CD4-positive, alpha-beta T cell treated with Interleukin-10 for 1 hour (primary cell): ENCODE measurements at regions not wholly inside any gene's neighbourhood (a gene's known extent, or its start where the extent isn't known, plus 50 kb on each side); places are given as distances from the start of the nearest gene placed in this dataset.

Source experiments
- DNase-seq: peaks from one replicate; pipeline ENCODE4 v3.0.0-alpha.2; 2020

DNA sequence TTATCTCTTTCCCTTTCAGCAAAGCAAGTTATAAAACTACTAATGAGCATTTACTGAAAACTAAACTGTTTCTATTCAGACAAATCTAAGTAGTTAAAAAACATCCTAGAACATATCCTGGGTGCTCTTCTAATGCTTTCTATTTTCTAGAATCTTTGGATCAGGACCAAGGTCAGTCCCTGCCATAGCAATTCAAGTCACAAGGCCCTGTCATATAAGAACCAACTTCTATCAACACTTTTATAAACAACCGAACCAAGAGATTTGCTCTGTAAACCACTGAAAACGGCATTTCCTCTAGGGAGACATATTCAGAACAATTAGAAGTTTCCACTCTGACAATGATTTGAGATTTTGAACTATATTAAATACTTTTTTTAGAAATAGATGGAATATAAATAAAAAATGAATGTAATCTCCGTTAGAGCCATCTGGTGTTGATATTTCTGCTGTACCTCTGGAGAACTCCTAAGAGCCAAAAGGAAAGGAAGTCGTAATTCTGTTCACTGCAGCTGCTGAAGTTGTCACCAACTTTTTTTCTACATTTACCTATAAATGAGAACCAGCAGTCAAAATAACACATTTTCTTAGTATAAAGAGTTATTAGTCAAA lies 51.4 kb upstream of the LGSN start:
- DNase-seq = no peak

DNA sequence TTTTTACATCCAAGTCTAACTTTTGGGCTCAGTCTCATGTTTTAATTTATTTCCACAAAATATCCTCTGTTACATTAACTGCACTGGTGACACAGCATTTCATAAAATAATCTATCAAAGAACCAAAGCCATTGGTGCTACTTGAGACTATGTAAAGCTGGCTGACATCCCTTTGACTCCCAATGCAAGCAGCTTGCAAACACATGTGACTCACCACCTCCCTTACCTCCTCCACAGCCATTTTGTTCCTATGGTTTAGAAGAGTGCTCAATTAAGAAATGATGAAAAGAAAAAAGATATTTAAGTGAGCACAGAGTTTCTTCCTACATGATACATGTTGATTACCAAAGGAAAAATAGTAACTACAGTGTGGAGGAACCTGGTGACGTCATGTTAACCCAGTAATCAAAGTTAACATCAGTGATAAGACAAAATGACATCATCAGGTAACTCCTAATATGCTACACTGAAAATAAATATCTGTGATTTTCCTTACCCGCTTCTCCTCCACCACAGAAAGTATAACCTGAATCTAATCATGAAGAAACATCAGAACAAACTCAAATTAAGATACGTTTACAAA lies 53.3 kb upstream of the LGSN start:
- no peak for DNase-seq

DNA sequence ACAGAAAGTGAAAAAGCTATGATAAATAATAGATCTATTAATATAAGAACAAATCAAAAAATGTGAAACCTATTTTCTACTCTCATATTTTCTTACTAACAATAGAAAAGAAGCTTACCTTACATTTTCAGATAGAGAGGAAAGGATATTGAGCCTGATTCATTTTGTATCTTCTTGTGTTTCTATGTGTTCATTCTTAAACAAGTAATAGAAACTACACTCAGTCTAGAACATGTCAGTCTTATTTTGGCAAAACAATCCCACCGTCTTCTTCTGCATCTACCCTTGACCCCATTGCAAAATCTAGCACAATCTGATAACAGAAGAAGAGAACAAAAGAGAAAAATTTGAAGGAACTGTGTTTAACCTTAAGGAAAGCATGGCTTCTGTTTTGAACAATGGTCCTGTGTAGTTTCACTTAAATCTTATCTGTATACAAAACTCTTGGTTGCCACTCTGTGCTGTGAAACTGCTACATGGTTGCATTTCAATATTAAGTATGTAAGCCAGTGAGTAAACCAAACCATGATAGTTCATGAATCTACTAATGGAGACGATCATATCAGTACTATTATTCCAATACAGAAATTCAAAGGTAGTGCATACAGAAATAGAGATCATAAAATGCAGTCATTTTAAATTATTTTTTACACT lies 69.5 kb upstream of the LGSN start:
- no peak for DNase-seq

DNA sequence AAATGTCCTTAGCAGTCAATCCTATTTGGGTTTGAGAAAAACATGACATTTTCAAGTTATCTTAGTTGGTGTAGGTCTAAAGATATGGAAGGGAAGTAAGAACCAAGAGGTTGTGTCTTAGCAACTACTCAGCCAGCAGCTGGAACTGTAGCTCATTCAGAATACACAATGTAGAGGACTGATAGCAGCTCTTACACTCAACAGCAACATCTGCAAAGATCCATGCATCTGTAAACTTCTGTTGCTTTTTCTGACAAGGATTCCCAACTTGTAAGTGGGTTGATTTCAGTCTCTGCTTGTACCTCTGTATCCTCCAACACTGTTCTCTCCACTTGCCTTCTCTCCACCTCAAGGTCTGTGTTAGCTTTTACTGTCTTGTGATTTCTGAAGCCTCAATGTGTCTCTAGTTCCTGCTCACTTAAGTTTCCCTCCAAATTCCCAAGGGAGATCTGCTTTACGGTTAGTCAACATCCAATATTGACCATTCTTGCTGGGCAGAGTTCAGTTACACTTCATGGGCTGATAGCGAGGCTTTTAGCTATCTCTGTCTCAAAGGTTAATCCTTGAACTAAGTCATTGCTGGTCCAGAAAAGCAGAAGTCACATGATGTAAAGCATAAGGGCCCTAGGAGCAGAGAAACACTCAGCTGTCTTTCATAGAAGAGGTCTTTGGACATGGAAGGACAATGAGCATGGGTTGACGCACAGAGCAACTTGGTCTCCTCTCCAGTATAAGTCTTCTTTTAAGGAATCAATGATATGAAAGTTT lies 71.6 kb upstream of the LGSN start:
- no peak for DNase-seq

DNA sequence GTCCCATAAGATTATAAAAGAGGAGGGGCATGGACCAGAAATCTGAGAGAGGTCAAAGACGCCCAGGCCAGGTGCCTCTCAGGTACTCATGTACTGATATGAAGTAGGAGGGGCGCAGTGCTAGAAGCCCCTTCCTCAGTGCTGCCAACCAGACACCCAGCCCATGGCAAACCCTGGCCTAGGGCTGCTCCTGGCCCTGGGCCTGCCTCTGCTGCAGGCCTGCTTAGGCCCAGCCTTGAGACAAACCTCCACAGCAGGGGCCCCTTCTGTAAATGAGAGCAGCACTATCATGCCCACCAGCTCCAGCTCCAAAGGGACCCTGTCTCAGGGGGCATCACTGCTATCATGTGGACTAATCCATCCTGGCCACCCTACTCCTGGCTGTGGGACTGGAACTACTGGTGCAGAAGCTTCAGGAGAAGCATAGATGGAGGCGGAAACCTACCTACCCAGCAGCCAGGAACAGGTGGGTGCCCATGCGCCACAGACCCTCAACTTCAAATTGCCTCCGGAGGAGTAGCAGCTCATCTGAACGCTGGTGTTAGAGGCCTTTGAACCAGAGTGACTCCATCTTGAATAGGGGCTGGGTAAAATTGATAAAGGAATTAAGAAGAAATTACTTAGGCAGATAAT lies 72.4 kb upstream of the LGSN start:
- DNase-seq = no peak

DNA sequence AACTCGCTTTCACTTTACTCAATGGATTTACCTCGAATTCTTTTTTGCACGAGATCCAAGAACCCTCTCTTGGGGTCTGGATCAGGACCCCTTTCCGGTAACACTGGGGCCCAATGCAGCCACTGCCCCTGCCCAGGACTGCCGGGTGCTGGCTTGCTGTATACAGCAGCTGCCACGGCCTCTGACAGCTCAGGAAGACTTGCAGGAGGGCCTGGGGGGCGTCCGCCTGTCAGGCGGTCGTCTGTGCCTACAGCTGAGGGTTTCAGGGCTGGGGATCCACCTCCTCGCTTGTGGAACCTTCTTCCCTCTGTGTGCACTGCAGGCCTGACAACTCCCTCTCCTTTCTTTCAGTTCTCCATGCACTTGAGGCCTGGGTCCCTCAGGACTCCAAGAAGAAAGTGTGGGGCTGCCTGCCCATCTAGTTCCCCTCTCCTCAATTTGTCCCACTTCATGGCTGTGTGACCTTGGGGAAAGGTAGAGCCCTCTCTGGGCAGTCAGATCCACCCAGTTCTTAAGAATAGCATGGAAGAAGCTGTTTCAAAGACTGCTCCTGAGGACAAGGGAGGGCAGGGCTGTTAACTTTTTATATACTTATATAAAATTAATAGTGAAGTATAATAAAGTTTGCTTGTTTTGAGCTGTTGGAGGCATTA lies 75.0 kb upstream of the LGSN start:
- no peak for DNase-seq

DNA sequence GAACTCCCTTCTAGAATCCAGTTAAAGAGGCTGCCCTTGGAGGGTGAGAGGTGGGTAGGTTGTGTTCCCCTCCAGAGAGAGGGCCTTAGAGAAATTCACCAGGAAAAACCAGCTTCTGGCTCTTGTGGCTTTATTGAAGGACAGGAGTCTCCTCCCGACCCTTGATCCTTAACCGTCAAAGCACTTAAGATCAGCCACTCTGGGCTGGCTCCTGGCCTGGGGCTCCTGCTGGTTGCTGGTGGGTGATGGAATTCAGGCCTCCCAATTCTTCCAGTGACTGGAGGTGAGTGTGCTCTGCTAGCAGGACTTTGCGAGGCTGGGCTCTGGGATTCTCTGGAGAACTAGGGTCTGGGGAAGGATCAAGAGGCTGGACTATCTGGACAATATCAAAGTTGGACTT lies 75.6 kb upstream of the LGSN start:
- no peak for DNase-seq

DNA sequence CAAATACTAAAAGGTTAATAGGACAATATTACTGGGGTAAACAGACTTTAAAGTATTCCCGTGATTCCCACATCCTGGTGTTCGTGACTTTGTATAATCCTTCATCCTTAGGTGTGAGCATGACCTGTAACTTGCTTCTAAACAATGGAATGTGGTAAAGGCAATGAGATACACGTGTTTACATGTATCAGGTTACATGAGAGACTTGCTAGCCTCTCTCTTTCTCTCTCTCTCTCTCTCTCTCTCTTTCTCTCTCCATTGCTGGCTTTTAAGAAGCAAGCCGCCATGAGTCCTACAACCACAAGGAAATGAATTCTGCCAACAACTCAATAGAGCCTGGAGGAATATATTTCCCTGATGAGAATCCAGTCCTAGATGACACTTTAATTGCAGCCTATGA lies 83.9 kb upstream of the LGSN start:
- DNase-seq = no peak

DNA sequence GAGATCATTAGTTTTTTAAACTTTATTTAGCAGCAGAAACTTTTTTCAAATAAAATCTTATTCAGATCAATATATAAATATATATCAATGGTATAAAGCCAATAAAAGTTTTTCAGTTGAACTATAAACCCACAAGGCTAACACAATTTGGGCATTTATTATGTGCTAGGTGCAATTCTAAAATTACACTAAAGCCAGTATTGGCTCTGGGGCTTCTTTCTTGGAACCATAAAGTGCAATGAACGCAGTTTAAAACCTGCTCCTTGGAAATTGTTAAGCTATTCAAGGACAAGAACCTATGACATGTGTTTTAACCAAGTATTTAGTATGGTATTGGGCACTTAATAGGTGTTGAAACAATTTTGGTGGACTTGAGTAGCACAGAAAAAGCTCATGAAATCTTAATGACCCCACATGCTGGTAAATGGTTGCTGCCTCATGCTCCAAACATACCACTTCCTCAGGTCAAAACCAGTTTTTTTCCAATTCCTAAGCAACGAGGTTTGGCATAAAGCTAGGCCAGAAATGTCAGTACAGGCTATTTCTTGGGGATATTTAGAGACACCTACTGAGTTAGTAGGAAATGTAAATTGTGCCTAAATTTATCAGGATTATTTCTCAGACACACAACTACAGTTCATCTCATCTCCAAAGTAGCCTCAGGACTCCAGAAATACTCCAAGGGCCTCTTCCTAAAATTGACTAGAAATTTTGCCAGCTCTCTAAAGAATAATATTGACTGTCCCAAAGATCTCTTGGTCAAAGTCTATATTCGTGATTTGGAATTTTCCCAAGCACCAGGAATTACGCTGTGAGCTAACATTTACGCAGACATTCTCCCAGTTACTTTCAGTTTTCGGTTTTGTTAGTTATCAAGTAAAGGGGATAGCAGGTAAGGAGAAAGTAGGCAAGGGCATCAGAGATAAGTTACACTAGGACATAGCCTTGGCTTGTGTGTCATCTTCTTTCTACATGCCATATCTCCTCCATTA lies 90.9 kb upstream of the LGSN start:
- DNase-seq = no peak

DNA sequence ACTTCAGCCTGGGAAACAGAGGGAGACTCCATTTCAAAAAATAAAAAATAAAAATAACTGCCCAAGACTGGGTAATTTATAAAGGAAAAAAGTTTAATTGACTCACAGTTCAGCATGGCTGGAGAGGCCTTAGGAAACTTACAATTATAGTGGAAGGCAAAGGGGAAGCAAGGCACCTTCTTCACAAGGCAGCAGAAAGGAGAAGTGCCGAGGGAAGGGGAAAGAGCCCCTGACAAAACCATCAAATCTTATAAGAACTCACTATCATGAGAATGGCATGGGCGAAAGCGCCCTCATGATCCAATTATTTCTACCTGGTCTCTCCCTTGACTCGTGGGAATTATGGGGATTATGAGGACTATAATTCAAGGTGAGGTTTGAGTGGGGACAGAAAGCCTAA lies 95.5 kb upstream of the LGSN start:
- no peak for DNase-seq

DNA sequence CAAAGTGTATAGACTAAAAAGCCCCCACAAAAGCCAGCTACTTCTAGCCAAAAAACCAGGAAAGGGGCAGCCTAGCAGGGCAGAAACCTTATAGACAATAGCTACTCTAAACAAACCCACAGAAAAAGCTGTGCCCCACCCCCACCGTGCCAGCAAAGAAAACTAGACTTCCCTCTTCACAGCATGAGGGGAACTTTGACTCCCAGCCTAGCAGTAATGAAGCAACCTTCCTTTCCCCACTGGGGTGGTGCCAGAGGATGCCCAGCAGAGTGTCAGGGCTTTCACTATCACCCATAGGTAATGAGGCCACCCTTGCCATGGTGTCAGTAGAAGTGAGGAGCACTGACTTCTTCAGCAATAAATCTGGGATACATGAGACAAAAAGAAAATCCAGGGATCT lies 99.0 kb upstream of the LGSN start:
- DNase-seq = no peak

DNA sequence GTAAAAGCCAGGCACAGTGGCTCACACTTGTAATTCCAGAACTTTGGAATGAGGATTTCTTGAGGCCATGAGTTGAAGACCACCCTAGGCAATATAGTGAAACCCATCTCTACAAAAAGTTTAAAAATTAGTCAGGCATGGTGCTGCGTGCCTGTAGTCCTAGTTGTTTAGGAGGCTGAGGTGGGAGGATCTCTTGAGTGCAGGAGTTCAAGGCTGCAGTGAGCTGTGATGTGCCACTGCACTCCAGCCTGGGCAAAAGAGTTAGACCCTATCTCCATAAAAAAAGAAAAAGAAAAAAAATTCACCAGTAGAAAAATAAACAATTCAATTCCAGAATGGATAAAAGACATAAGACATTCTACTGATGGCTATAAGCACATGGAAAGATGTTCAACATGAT lies 104.9 kb upstream of the LGSN start:
- no peak for DNase-seq

DNA sequence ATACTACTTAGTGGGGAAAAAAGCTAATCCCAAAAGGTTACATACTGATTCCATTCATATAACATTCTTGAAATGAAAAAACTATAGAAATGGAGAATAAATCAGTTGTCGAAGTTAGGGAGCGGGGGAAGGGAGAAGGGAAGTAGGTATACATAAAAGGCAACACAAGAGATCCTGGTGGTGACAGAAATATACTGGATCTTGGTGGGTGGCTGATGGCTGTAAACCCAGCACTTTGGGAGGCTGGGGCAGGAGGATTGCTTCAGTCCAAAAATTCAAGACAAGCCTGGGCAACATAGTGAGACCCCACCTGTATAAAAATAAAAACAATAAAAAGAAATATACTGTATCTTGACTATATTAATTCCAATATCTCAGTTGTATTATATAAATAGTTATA lies 105.7 kb upstream of the LGSN start:
- DNase-seq = no peak

DNA sequence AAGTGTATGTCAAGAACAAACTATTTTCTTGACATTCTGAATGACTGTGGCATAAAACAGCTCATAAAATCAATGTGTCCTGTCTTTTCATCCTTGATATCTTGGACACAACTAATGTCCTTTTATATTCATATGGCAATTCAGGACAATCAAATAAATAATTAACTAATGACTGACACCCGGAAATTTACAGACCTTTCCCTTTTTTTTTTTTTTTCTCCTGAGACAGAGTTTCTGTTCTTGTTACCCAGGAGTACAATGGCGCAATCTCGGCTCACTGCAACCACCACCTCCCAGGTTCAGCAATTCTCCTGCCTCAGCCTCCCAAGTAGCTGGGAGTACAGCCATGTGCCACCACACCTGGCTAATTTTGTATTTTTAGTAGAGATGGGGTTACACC lies 107.1 kb upstream of the LGSN start:
- no peak for DNase-seq

DNA sequence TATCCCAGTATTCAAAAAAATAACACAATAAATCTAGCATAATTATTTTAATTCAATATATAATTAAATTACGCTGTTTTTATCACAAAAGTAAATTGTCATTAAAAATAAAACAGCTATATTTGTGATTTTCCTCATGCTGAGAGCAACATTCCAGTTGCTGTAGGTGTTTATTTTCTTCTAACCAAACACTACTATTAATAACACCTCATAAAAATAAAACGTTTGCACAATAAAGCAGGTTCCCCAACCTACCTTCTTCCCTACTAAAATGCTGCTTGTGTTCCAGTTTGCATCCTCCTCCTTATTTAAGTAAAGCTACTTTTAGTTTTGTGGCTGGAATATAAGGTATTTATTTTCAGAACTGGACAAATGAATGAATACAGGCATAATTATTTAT lies 108.2 kb upstream of the LGSN start:
- no peak for DNase-seq

DNA sequence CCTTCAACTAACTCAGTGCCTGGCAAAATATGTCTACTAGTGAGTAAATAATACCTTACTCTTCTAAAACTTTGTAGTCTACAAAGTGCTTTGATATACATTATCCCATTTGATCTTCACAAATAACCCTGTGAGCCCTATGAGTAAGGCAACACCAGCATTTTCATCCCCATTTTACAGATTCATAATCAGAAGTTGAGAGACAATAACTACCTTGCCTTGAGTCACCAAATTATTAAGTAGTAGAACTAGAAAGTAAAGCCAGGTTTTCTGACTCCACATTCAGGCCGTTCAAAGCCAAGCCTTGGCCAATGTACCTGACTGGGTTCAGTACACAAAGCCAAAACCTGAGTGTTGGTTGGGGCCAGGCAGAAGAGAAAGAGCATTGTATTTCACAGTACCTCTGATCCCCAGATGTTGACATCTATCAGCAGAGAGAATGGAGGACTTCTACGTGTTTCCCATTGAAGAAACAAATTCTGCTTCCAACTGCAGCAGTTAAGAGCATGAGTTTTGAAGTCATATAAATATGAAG lies 111.3 kb upstream of the LGSN start:
- DNase-seq = no peak

DNA sequence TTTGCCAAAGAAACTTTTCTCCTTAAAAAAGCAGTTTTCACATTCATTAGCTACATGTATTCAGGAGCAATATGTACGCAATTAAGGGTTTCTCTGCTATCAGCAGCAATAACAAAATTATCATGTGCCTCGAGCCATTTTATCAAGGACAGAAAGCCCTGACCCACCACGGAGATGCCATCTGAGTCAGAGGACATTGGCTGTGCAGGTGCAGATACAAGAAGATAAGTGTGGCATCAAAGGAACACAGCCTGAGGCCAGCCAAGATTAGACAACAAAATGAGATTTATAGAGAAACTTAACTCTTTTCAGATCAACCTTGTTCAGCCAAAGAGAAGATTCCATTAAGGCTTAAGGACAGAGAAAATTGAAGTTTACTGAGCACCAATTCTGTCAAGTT lies 115.2 kb upstream of the LGSN start:
- no peak for DNase-seq

DNA sequence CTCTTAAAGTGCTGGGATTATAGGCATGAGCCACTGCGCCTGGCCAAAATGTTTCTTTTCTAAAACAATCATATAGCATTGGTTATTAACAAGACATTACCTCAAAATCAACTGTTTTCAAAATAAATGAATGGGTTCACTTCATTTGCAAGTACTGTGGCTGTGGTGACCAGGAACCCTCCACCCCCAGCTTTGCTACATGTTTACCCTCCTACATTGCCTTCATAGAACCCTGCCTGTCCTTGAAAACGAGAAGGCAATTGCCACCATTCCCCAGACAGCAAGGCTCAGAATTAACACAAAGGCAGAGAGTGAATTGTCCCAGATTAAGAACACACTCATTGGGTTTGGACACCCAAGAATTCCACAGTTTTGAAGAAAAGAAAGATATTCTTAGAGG lies 116.6 kb upstream of the LGSN start:
- no peak for DNase-seq

DNA sequence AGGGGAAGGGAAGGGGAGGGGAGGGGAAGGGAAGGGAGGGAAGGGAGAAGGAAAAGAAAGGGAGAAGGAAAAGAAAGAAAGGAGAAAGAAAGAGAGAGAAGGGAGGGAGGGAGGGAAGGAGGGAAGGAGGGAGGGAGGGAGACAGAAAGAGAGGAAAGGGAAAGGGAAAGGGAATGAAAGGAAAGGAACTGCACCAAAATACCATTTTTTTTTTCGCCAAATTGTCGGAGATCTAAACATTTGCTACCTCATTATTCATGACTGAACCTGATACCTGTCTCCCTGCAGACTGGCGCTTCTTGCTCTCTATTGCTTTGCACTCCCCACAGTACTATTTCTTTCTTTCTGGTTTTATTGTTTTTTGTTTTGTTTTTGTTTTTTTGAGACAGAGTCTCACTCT lies 117.3 kb upstream of the LGSN start:
- no peak for DNase-seq

DNA sequence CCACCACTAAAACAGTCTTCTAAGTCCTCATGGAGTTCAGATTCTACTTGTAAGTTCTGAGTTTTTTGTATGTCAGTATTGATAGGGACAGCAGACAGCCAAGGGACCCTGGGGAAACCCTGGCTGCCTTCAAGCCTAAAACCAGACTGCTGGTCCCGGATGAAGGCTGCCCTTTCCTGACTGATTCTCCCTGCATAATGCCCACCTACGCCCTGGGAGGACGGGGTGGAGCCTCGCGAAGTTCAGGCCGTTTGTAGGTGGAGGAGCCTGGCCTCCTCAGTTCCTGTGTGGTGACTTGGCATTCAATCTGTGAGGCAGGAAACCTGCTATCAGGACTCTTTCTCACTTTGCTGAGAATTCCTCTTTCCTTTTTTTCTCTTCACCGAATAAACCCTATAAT lies 120.3 kb upstream of the LGSN start:
- DNase-seq = no peak

DNA sequence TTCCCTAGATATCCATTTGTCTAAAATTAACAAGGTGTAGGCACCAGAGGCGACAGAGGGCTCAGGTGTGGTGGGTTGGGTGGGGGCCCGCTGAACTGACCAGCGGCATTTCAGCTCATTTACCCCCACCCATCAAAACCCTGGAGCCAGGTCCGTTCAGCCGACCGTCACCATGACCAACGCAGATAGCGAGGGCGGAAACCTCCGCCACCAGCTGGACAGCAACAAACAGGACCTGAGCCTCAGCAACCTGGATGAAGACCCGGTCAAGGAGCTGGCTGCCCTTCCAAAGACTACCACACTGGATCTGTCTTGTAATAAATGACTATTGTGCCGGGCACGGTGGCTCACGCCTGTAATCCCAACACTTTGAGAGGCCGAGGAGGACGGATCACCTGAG lies 120.8 kb upstream of the LGSN start:
- DNase-seq = no peak
